ENCODE measurements at regions not wholly inside any gene's neighbourhood (a gene's known extent, or its start where the extent isn't known, plus 50 kb on each side); places are given as distances from the start of the nearest gene placed in this dataset.

DNA sequence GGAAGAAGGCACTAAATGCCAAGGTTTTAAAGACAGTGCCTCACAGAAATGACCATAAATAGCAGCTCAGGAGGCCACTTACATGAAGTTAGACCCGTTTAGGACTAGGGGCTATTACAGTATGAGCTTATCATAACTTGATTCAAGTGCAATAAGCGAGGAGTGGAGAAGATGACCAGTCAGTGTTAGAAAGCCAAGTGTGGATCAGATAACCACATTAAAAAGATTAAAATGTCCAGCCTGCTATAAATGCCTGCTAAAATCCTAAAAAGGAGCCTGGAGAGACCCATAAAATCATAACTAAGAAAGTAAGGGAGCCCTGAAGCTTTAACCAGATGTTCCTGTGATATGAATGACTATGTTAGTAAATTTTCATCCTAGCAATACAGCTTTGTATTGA is 117.5 kb upstream of the ZNF521 start:
- no peak for ATAC-seq

DNA sequence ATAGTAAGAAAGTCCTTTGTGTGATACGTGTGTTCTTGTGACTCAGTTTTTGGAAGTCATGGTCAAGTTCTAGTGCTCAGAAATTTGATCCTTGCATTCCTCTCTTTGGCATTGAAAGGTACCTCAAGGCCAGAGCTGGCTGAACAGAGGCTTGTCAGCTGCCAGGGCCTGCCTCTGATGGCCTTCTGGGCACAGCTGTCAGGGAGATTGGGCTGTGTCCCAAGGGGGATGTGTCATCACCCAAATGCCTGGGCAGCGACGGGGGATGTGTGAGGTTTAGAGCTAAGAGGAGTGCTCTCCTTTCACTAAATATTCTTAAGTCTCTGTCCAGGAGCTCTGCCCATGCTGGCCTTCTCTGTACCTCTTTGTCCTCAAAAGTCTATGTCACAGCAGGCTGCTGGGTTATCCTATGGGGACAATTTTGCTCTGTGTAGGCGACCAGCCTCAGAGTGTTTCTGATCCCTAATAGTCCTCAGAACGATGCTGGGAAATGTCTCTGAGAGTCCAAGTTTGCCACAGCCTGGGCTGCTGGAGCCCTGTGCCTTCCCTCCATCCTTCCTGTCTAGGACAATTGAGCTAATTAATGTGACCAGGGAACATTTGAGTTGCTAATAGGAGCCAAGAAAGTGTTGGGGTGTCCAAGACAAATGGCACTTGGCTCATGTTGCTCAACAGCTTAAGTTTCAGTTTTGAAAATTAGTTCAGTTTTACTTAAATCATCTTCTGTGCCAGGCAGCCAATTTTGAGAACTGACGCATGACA is 115.4 kb upstream of the ZNF521 start:
- no peak for ATAC-seq

DNA sequence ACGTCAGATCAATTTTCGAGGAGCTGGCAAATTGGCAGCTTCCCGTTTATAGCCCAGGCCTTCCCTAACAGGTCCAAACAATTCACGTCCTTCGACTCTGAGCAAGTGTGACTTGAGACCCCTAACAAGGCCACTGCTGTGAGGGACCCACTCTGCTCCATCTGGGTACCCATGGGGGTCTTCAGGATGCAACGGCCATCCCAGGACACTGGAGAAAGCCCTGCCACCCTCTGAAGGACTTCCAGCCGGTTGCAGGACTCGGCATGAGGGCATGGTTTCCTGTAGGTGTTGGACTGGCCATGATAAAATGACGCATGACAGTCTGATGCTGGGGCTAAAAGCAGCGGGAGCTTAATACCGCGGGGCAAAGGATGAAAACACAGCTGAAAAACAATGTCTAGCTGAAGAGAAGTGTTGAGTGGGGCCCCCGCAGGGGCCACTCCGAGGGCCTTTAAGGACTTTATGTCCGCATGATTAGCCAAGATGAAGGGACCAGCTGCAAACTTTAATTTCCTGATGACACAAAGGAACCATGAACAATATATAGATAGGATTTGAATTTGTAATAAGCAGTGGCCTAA is 113.3 kb upstream of the ZNF521 start:
- ATAC-seq: no peak

- ATAC-seq: no peak
Measured at GRCh38 chr18:25464227-25464626, 112.3 kb upstream of the ZNF521 start.

DNA sequence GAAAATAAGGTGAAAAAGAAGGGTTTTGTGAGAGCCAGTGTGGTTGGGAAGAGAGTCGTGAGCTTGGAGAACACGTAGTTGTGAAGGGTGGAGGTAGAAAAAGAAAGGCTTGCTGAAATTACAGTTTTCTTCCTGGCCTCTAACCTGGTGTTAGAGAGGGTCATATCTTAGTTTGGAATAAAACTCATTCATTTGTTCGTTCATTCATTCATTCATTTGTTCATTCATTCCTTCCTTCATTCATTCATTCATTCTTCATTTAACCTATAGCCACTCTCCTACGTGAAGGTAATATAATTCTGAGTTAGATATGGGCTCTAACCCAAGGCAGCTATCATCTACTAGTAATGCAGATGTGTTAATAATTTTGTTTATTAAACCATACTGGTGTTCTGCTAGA is 111.8 kb upstream of the ZNF521 start:
- no peak for ATAC-seq

DNA sequence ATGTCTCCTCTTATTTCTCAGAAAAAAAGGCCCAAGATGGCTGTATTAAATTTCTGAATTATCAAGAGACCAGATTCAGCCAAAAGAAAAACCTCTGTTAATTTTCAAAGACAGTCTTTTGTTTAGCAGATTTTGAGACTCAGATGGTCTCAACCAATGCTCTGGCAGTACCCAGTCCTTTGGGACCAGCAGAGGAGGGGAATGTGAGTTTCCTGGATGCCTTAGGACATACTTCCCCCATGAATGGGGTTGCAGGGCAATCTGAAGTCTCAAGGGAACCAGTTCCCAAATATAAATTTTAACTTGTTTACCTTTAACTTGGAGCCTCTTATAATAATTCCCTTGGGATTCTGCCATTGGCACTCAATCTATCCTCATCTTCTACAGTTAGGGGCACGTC is 107.8 kb upstream of the ZNF521 start:
- no peak for ATAC-seq

- no peak for ATAC-seq
Measured at GRCh38 chr18:25457601-25458000, 105.6 kb upstream of the ZNF521 start.

DNA sequence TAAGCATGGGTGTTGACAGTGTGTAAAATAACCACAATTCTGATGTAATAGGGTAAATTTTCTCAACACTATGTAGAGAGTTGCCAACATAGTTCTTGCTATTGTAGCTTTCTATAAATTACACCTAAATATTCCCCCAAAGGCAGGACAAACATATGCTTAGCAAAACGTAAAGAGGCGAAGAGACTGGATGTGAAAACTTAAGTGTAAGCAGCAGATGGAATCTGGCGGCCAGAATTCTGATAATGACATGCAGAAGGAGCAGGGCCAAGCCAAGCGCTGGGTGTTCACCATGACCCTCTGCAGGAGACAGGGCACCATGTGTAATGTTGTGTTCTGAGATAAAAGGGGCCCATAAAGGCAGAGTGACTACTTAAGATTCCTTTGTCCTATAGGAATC is 105.2 kb upstream of the ZNF521 start:
- no peak for ATAC-seq

DNA sequence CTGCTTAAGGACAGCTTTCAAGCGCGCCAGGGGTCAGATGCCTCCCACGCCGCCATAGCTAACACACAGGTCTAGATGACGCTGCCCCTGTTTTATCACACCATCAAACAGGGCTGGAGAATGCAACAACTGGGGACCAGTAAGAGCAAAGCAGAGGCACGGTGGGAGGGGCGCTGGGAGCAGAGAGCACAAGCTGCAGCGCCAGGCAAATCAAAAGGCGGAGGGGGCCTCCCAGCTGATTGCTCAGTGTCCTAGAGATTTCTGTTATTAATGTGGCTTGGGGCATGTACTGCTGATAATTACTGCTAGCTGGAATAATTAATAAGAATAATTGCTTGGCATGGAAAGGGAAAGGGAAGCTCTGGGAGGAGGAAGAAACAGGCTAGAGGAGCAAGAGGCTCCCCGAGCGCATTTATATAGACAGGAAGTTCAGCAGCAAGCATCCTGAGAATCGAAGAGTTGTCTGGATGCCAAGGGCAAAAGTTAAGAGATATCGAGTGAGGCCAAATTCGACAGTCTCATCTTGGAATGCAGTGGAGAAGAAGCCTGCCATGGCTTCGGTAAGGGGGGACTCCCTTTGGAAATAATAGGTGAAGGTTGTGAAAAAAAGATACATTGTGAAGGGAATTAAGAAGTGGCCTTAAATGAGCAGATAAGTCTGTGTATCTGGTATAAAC is 104.5 kb upstream of the ZNF521 start:
- ATAC-seq: no peak

DNA sequence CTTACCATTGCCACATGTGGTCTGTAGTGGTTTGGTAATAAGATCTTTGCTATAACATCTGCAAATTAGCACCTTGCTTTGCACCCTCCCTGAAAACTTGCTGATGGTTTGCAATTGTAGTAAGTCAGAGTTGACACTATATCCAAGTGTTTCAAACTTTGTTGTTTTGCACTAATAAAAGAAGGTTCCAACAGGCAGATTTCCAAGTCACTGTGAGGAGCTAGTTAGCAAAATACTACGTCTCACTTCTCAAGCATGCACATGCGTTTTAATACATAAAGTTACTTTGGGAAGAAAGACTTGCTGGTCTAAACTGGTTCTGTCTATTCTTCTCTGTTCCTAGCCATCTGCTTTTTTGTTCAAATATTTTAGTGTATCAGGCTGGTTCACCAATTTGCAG is 103.7 kb upstream of the ZNF521 start:
- ATAC-seq: no peak

DNA sequence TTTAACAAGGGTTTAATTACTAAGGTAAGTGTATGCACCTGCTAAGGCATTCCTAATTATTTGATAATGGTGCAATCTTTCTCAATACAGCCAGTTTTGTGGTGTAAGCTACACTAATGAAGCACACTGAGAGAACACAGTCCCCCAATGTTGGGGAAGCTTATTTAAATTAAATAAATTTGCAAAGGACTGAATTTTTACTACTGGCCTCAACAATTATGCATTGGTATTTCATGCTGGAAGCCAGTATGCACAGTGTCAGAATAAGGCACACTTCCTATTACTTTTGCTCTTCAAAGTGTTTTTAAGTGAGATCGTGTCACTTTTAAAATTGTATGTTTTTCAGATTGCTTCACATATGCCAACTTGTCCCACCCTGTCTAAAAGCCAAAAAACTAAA is 103.2 kb upstream of the ZNF521 start:
- ATAC-seq: no peak

- ATAC-seq: no peak
Measured at GRCh38 chr18:25454730-25455129, 102.8 kb upstream of the ZNF521 start.

DNA sequence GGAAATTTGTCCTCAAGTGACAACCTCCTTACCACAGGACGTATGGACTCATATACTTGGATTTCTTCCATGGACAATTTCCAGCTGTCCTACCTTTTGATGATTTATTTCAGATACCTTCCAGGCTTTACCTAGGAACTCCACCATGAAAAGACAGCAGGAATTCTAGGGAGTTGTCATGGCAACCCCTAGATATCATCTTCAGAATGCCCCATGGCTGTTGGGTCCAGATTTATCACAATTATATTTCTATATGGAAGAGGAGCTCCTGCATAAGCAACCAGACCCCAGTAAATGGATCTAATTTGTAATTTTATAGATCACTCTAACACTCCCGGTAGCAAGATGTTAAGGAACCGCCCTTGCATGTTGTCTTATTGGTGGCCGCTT is 102.3 kb upstream of the ZNF521 start:
- ATAC-seq: no peak

DNA sequence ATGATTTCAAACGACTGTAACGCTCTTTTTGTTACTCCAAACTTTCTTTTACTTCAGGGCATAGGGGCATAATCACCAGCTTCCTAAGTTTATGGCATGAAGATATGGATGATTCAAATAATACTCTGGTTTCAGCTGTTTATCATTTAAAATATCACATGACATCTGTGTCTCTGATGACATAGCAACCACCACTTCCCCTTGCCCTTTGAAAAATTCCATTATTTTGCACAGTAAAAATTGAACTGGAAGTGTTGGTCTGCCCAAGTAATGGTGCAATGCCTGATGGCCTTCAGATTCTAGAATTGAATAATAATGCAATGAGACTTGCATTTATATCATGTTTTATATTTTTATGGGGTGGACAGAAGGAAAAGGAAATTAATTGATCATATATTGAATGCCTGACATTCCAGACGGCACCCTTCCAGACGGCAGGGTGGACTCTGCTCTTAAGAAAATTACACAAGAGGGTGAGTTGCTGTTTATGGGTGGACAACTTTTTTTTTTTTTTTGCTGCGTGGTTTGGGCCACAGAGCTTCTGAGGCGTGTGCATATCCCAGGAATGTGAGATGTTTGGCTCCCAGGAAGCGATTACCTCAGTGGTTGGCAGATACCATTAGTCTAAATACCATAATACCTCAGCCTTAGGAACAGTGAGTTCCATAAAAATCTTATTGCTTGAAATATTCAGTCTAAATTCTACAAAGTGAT is 101.7 kb upstream of the ZNF521 start:
- ATAC-seq: no peak

DNA sequence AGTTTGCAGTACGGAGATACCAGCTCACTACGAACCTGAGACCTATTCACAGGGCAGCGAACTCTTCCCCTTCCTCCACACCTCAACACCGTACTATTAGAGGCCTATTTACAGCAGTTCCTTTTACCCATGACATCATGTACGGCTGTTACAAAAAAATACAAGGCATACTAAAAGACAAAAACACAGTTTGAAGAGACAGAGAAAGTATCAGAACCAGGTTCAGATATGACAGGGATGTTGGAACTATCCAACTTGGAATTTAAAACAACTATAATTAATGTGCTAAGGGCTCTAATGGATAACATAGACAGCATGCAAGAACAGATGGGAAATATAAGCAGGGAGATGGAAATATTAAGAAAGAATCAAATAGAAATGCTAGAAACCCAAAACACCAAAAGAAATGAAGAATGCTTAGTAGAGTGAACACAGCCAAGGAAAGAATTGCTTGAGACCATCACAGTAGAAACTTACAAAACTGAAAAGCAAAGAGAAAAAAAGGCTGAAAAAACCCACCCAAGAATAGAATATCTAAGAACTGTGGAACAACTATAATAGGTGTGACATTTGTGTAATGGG is 99.2 kb upstream of the ZNF521 start:
- ATAC-seq: no peak

- ATAC-seq: no peak
Measured at GRCh38 chr18:25449046-25449445, 97.1 kb upstream of the ZNF521 start.

DNA sequence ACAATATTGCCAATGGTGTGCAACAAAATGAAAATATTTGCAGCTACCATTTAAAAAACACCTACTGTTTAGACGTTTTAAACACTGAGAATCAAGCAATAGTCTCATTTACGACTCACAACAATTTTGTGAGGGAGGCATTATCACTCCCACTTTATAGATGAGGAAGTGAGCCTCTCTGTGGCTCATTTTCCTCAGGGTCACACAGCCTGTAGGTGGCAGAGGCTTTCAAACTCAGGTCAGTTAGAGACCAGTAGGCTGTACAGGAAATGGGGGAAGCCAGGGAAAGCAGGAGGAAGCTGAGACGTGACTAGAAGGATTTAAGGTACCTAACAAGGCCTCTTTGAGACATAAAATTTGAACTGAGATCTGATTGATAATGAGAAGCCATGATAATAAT is 95.0 kb upstream of the ZNF521 start:
- no peak for ATAC-seq

GRCh38 chr18:25445430-25445829 is 93.5 kb upstream of the ZNF521 start:
- ATAC-seq: no peak

- no peak for ATAC-seq
Measured at GRCh38 chr18:25443776-25444175, 91.8 kb upstream of the ZNF521 start.

GRCh38 chr18:25435149-25435782 is 83.3 kb upstream of the ZNF521 start:
- ATAC-seq: no peak

- ATAC-seq: no peak
Measured at GRCh38 chr18:25434745-25435144, 82.8 kb upstream of the ZNF521 start.

GRCh38 chr18:25433590-25433989 is 81.6 kb upstream of the ZNF521 start:
- ATAC-seq: no peak

GRCh38 chr18:25425024-25425423 is 73.1 kb upstream of the ZNF521 start:
- no peak for ATAC-seq
